Muscle of leg (tissue), 3 donors: ENCODE measurements at regions not wholly inside any gene's neighbourhood (a gene's known extent, or its start where the extent isn't known, plus 50 kb on each side); places are given as distances from the start of the nearest gene placed in this dataset.
"Not testable (repeated sequence)": the region's sequence is repeated elsewhere in the genome, so short reads cannot be mapped to it uniquely, and the experiment has no call there.

ENCODE experiments used
- DNase-seq: peaks from one replicate; pipeline ENCODE4 v3.0.0; 2013
- H3K27ac ChIP-seq: one replicate; pipeline ENCODE4 v1.5.1; 2013; ENCODE audit warnings: mild to moderate bottlenecking, low read length, control low read depth
- H3K27me3 ChIP-seq: one replicate; pipeline ENCODE4 v1.6.1; 2013; ENCODE audit warnings: low read length; ENCODE audit not compliant: control insufficient read depth, insufficient read depth
- H3K36me3 ChIP-seq: one replicate; pipeline ENCODE4 v1.6.1; 2013; ENCODE audit warnings: low read length; ENCODE audit not compliant: control insufficient read depth, insufficient read depth
- H3K4me1 ChIP-seq: one replicate; pipeline ENCODE4 v1.6.1; 2013; ENCODE audit warnings: low read length; ENCODE audit not compliant: control insufficient read depth, insufficient read depth
- H3K4me3 ChIP-seq: one replicate; pipeline ENCODE4 v1.5.1; 2013; ENCODE audit warnings: low read length, control low read depth
- H3K9me3 ChIP-seq: replicated peaks from 2 replicates; pipeline ENCODE4 v1.6.1; 2013; ENCODE audit warnings: low read depth, low read length; ENCODE audit not compliant: control insufficient read depth
- WGBS: methylation state at CpG from one replicate; pipeline ENCODE4 v1.1.5; 2013; ENCODE audit warnings: missing lambda C conversion rate; ENCODE audit not compliant: insufficient coverage; 5-methylcytosine and 5-hydroxymethylcytosine counted together

DNA sequence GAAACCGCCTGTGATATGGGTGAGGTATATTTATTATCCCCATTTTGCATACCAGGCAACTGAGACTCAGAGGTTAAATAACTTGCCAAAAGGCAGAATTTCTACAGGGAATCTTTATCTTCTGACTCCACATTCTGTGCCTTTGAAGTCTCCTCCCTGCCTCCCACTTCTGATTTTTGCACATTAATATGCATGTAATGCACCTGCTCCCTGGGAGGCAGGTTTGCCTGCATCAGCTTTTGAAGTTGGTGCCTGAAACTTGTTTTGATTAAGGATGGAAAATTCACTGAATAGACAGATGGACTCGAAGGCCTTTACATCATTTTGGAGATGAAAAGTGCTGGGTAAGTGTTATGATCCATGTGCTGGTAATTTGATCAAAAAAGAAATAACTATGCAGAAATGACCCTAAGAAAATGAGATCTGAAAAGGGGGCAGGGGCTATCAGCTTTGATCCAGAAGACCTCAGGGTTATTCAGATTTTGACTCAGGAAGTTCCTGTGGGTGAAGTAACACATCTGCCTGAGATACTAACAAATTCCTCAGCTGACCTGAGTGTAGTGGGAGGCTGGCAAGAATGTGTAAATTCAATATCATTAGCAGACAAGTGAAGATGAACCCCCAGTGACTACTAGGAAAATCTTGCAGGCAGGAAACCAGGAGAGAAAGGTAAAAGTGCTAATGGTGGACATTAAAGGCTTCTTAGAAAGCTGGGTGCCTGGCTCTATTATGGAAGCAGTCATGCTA lies 167.5 kb upstream of the BOD1L1 start:
- no peak for DNase-seq
- Histone ChIP-seq H3K4me3 (no peak overlapping the region), H3K9me3 (peaks cover 10% of the 10 kb centered on the region), H3K36me3 (no peaks in the 10 kb centered on the region), H3K27ac (no peak overlapping the region), H3K27me3 (no peaks in the 10 kb centered on the region), H3K4me1 (no peaks in the 10 kb centered on the region)
- WGBS = no CpG with 5 or more reads among the region's 2 CpGs

GRCh38 chr4:13797061-13797460 lies 169.5 kb upstream of the BOD1L1 start:
- no peak for DNase-seq
- H3K36me3 ChIP-seq = no peaks in the 10 kb centered on the region
- WGBS = 63% methylated on average over 2 of the region's 7 CpGs
- H3K27ac ChIP-seq = no peak overlapping the region
- peaks cover 10% of the 10 kb centered on the region for H3K9me3 ChIP-seq
- no peaks in the 10 kb centered on the region for H3K4me1 ChIP-seq
- H3K4me3 ChIP-seq = no peak overlapping the region
- H3K27me3 ChIP-seq = no peaks in the 10 kb centered on the region

- H3K36me3 ChIP-seq = no peaks in the 10 kb centered on the region
- no peaks in the 10 kb centered on the region for H3K27me3 ChIP-seq
- no peaks in the 10 kb centered on the region for H3K9me3 ChIP-seq
- no peak overlapping the region for H3K4me3 ChIP-seq
- WGBS = no CpG with 5 or more reads among the region's 3 CpGs
- H3K27ac ChIP-seq = no peak overlapping the region
- H3K4me1 ChIP-seq = no peaks in the 10 kb centered on the region
- DNase-seq = no peak
Measured at GRCh38 chr4:13815231-13815630, 187.7 kb upstream of the BOD1L1 start.

DNA sequence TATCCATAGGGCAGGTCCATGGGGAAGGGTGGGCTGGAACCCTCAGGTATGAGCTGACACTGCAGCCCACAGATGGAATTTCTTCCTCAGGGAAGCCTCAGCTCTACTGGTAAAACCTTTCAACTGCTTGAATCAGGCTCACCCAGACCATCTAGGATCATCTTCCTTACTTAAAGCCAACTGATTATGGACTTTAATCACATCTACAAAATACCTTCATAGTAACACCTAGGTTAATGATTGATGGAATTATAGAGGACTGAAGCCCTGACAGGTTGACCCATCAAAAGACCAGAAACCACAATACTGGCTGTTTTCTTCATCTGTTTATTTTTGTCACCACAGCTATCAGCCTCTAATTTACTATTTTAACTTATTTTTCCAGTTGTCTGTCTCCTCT lies 188.9 kb upstream of the BOD1L1 start:
- DNase-seq = no peak

DNA sequence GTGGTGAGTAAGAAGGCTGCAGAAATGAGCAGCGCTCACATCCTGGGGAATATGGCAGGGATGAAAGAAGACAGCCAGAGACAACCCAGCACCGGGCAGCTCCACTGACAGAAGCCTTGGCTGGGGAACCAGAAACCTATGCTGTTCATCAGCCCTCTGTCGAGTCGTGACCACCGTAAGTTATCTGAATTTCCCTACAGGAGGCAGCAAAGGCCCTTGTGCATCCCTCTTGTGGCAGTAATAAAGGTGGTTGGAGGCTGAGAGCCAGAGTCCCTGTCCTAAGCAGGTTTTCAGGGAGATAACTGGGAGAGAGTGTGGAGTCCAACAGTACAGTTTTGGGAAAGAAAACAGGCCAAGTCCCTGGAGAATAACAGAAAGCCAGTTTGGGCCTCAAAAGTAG lies 194.0 kb upstream of the BOD1L1 start:
- no peaks in the 10 kb centered on the region for H3K36me3 ChIP-seq
- no peaks in the 10 kb centered on the region for H3K27me3 ChIP-seq
- peaks cover 26% of the 10 kb centered on the region for H3K9me3 ChIP-seq
- 68% methylated on average over 5 of the region's 5 CpGs for WGBS
- H3K27ac ChIP-seq = no peak overlapping the region
- no peak overlapping the region for H3K4me3 ChIP-seq
- no peak for DNase-seq
- no peaks in the 10 kb centered on the region for H3K4me1 ChIP-seq

More for the DNA sequence above, 188.9 kb upstream of the BOD1L1 start:
- no peaks in the 10 kb centered on the region for H3K27me3 ChIP-seq
- H3K9me3 ChIP-seq = no peaks in the 10 kb centered on the region
- H3K4me1 ChIP-seq = no peaks in the 10 kb centered on the region
- H3K36me3 ChIP-seq = no peaks in the 10 kb centered on the region
- no peak overlapping the region for H3K4me3 ChIP-seq
- no peak overlapping the region for H3K27ac ChIP-seq

- not testable (repeated sequence) for DNase-seq, H3K36me3 ChIP-seq, H3K27me3 ChIP-seq, H3K27ac ChIP-seq, H3K4me1 ChIP-seq, H3K4me3 ChIP-seq
- H3K9me3 ChIP-seq = peaks cover 26% of the 10 kb centered on the region
Measured at GRCh38 chr4:13825822-13826221, 198.3 kb upstream of the BOD1L1 start.

GRCh38 chr4:13829457-13829856 lies 201.9 kb upstream of the BOD1L1 start:
- H3K36me3 ChIP-seq = no peaks in the 10 kb centered on the region
- H3K4me3 ChIP-seq = no peak overlapping the region
- DNase-seq = no peak
- H3K27ac ChIP-seq = no peak overlapping the region
- WGBS = no CpG with 5 or more reads among the region's 3 CpGs
- H3K27me3 ChIP-seq = no peaks in the 10 kb centered on the region
- H3K9me3 ChIP-seq = peaks cover 7% of the 10 kb centered on the region
- no peaks in the 10 kb centered on the region for H3K4me1 ChIP-seq

GRCh38 chr4:13830449-13830848 lies 202.9 kb upstream of the BOD1L1 start:
- DNase-seq = no peak
- H3K4me1 ChIP-seq = no peaks in the 10 kb centered on the region
- H3K4me3 ChIP-seq = no peak overlapping the region
- H3K9me3 ChIP-seq = no peaks in the 10 kb centered on the region
- WGBS = 72% methylated on average over 5 of the region's 5 CpGs
- no peak overlapping the region for H3K27ac ChIP-seq
- H3K36me3 ChIP-seq = no peaks in the 10 kb centered on the region
- no peaks in the 10 kb centered on the region for H3K27me3 ChIP-seq

DNA sequence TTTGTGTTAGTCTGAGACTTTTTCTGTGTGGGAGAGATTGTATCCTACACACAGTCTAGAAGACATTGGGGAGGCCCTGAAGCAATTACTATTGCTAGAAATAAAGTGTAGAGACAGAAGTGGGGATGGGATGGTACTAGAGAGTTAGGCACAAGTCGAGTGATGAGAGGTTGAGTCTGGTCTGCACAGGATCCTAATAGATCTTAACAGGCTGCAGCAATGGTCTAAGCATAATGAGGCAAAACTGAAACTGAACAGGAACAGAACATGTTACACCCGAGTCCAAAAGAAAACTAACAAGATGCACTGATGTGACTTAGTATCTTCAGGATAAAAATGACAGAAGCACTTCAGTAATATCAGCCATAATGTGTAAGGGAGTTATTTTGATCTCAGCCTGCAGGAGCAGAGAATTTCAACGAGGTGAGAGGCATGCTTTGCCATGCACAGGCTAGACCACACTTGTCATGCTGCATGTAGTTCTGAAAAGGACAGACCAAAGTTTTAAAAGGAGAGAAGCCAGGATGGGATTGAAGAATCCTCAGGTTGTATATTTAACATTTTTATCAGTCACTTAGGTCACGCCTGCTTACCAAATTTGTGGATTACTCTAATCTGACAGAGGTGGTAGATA lies 205.8 kb upstream of the BOD1L1 start:
- H3K9me3 ChIP-seq = no peaks in the 10 kb centered on the region
- no peaks in the 10 kb centered on the region for H3K4me1 ChIP-seq
- H3K27me3 ChIP-seq = no peaks in the 10 kb centered on the region
- WGBS = 71% methylated on average over 1 of the region's 4 CpGs
- DNase-seq = no peak
- H3K27ac ChIP-seq = no peak overlapping the region
- H3K4me3 ChIP-seq = no peak overlapping the region
- H3K36me3 ChIP-seq = no peaks in the 10 kb centered on the region

GRCh38 chr4:13836946-13837912 lies 209.7 kb upstream of the BOD1L1 start:
- WGBS = 16% methylated on average over 3 of the region's 6 CpGs
- H3K9me3 ChIP-seq = no peaks in the 10 kb centered on the region
- no peak overlapping the region for H3K27ac ChIP-seq
- H3K27me3 ChIP-seq = no peaks in the 10 kb centered on the region
- no peaks in the 10 kb centered on the region for H3K4me1 ChIP-seq
- H3K4me3 ChIP-seq = no peak overlapping the region
- no peak for DNase-seq
- no peaks in the 10 kb centered on the region for H3K36me3 ChIP-seq
